ENCODE measurements at regions not wholly inside any gene's neighbourhood (a gene's known extent, or its start where the extent isn't known, plus 50 kb on each side); places are given as distances from the start of the nearest gene placed in this dataset.

DNA sequence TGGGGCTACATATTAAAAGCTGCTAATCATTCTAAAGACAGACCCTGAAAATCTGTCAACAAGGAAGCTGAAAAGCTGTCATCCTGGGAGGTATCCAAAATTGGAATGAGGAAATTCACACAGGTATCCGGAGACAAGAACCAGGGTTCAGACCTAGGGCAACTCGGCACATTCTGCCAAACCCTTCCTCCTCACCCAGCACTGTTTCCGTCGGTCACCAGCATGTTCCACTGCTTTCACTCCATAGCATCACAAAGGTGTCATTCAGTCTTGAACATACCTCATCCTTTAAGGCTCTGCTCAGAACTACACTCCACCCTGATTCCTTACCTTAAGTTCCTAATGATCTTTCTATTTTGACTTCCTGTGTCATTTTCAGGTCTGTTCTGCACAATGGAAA is 153.1 kb upstream of the RASA1 start:
- TF ChIP-seq, protein P1, sequence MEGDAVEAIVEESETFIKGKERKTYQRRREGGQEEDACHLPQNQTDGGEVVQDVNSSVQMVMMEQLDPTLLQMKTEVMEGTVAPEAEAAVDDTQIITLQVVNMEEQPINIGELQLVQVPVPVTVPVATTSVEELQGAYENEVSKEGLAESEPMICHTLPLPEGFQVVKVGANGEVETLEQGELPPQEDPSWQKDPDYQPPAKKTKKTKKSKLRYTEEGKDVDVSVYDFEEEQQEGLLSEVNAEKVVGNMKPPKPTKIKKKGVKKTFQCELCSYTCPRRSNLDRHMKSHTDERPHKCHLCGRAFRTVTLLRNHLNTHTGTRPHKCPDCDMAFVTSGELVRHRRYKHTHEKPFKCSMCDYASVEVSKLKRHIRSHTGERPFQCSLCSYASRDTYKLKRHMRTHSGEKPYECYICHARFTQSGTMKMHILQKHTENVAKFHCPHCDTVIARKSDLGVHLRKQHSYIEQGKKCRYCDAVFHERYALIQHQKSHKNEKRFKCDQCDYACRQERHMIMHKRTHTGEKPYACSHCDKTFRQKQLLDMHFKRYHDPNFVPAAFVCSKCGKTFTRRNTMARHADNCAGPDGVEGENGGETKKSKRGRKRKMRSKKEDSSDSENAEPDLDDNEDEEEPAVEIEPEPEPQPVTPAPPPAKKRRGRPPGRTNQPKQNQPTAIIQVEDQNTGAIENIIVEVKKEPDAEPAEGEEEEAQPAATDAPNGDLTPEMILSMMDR (IDR thresholded peaks at IDR 0.05), result no peak
- TF ChIP-seq IRF2 (CRISPR knock-in tag; IDR thresholded peaks at IDR 0.05; ENCODE audit: borderline replicate concordance, low read depth) (no peak), TEAD4 (CRISPR knock-in tag; IDR thresholded peaks at IDR 0.05) (no peak), SP1 (CRISPR knock-in tag; conservative IDR thresholded peaks at IDR 0.05) (no peak), TP53 (CRISPR knock-in tag; IDR thresholded peaks at IDR 0.05) (no peak), CBFB (CRISPR knock-in tag; IDR thresholded peaks at IDR 0.05; ENCODE audit: low read depth) (no peak), NR3C1 (CRISPR knock-in tag; conservative IDR thresholded peaks at IDR 0.05; ENCODE audit: low read depth) (no peak), TCF7 (CRISPR knock-in tag; IDR thresholded peaks at IDR 0.05; ENCODE audit: low read depth) (no peak), GRHL2 (CRISPR knock-in tag; IDR thresholded peaks at IDR 0.05; ENCODE audit: insufficient replicate concordance, severe bottlenecking) (no peak), ZBTB21 (CRISPR knock-in tag; IDR thresholded peaks at IDR 0.05; ENCODE audit: borderline replicate concordance) (no peak), TEAD1 (CRISPR knock-in tag; IDR thresholded peaks at IDR 0.05) (no peak)
- TF ChIP-seq, protein P2, sequence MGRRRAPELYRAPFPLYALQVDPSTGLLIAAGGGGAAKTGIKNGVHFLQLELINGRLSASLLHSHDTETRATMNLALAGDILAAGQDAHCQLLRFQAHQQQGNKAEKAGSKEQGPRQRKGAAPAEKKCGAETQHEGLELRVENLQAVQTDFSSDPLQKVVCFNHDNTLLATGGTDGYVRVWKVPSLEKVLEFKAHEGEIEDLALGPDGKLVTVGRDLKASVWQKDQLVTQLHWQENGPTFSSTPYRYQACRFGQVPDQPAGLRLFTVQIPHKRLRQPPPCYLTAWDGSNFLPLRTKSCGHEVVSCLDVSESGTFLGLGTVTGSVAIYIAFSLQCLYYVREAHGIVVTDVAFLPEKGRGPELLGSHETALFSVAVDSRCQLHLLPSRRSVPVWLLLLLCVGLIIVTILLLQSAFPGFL (CRISPR knock-in tag; IDR thresholded peaks at IDR 0.05; ENCODE audit: borderline replicate concordance), result no peak
- TF ChIP-seq, protein P3, sequence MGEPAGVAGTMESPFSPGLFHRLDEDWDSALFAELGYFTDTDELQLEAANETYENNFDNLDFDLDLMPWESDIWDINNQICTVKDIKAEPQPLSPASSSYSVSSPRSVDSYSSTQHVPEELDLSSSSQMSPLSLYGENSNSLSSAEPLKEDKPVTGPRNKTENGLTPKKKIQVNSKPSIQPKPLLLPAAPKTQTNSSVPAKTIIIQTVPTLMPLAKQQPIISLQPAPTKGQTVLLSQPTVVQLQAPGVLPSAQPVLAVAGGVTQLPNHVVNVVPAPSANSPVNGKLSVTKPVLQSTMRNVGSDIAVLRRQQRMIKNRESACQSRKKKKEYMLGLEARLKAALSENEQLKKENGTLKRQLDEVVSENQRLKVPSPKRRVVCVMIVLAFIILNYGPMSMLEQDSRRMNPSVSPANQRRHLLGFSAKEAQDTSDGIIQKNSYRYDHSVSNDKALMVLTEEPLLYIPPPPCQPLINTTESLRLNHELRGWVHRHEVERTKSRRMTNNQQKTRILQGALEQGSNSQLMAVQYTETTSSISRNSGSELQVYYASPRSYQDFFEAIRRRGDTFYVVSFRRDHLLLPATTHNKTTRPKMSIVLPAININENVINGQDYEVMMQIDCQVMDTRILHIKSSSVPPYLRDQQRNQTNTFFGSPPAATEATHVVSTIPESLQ (CRISPR knock-in tag; IDR thresholded peaks at IDR 0.05), result no peak
